Right lung (tissue), 2 donors: ENCODE measurements at regions not wholly inside any gene's neighbourhood (a gene's known extent, or its start where the extent isn't known, plus 50 kb on each side); places are given as distances from the start of the nearest gene placed in this dataset.
"Not testable (repeated sequence)": the region's sequence is repeated elsewhere in the genome, so short reads cannot be mapped to it uniquely, and the experiment has no call there.

Experiments
- DNase-seq, 2 donors: peaks; one replicate each; pipeline ENCODE4 v3.0.0-alpha.2; 2013

GRCh38 chr5:27451377-27451776, 413.0 kb upstream of the CDH9 start:
- no peak for DNase-seq

DNA sequence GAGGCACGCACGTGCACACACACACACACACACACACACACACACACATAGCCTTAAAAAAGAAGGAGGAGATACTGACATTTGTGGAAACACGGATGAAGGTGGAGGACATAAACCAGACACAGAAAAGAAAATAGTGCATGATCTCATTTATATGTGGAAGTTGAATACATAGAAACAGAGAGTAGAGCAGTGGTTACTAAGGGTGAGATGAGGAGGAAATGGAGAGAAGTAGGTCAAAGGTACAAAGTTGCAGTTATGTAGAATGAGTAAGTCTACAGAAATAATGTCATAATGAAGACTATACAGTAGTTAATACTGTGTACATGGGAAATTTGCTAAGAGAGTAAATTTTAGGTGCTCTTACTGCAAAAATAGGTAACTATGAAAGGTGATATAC, 412.2 kb upstream of the CDH9 start:
- DNase-seq = no peak

GRCh38 chr5:27439383-27439782, 401.0 kb upstream of the CDH9 start:
- DNase-seq = not testable (repeated sequence)

DNA sequence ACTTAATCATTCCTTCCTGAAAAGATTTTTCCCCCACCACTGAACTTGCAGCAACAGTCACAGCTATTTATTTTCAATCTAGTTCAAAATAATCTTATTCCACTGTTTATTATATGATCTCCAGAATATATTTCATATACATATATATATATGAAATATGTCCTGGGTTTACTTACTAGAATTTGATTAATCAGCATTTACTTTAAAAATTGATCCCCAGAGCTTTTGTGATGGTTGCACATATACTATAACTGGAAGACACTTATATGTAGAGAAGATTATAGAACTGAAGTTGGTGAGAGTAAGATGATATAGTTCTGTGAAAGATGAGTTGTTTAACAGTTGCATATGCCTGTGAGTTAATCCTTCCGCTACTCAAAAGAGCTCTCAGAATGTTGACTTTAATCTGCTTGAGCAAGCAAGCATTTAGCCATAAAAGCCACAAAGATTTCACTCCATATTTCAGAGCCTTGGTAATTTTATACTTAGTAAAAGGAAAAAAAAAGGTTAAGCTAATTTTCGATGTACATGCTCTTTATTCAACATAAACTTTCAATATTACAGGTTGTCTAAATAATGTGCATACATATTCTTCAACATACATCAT, 399.3 kb upstream of the CDH9 start:
- no peak for DNase-seq

GRCh38 chr5:27434335-27434734, 395.9 kb upstream of the CDH9 start:
- DNase-seq = no peak

DNA sequence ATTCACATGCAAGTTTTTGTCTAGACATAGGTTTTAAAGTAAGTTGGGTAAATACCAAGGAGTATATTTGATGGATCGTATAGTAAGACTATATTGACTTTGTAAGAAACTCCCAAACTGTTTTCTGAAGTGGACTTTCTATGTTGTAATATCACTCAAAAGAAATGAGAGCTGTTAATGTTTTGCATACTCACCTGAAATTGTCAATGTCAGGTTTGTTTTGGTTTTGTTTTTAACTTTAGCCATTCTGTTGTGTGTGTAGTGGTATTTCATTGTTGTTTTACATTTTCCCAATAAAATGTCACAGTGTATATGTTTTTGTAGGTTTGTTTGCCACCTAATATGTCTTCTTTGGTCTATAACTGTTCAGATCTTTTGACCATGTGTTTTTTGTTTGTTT, 375.7 kb upstream of the CDH9 start:
- DNase-seq = no peak

DNA sequence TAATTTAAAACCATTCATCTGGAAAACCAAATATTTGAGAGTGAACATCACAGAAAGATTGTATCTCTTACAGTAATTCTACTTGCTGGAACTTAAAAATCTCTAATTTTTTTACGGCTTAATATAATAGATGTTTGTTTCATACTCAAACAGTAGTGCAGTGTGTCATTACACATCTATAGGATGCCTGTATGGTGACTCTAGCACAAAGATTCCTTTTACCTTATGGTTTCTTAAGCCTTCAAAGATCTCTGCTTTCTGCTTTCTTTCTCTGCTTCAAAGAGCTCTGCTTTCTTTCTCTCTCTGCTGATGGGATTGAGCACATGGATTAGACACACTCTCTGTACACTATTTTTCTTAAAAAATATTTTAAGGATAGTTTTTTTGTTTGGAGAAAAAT, 374.0 kb upstream of the CDH9 start:
- DNase-seq = no peak

DNA sequence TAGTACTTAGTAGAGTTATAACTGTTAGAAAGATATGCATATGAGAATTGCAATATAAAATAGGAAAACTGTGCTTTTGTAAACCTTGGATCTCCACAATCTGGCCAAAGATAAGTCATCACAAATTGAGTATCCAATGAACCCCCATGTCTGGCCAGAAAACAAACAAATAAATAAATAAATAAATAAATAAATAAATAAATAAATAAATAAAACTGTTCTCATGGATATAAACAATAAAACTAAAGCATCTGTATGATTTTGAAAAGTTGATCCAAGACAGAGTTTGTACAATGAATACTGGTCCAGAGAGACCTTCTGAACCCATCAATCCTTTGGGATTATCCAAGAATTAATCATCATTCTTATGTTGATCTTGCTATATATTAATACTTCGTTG, 367.6 kb upstream of the CDH9 start:
- no peak for DNase-seq

GRCh38 chr5:27403243-27403882, 365.0 kb upstream of the CDH9 start:
- DNase-seq = no peak

- no peak for DNase-seq
Measured at GRCh38 chr5:27402828-27403227, 364.4 kb upstream of the CDH9 start.

- no peak for DNase-seq
Measured at GRCh38 chr5:27396998-27397397, 358.6 kb upstream of the CDH9 start.

DNA sequence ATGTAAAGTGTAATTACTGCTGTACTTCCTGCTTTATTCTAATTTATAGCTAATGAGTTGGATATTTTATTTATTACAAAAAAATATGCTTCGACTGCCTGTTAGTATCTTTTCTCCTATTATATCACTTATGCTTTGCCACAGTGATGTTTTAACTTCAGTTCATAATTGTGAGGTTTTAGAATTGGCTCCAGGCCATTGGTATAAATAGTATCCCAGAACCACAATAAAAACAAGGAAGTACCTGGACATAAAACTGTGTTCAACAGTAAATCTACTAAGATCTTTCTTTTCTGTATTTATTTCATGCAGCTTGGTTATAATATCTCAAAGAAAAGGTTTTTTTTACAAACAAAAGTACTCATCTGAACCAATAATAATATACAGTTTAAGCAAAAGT, 354.3 kb upstream of the CDH9 start:
- DNase-seq = no peak

DNA sequence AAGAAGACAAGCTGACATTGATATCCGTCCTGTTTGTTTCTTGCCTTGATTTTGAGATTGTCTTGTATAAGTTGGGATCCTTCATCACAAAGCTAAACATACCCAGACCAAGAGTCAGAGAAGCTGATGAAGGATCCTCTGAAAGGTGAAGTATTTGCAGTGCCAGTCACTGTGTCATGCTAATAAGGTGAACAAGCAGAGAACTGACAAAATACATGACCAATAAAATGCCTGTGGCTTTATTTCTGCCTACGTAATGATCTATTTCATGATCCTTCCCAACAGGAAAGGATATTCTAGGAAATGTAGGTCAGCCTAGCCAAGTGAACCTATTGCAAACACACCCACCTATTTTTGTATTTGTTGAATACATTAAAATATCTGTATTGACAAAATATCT, 351.3 kb upstream of the CDH9 start:
- no peak for DNase-seq

DNA sequence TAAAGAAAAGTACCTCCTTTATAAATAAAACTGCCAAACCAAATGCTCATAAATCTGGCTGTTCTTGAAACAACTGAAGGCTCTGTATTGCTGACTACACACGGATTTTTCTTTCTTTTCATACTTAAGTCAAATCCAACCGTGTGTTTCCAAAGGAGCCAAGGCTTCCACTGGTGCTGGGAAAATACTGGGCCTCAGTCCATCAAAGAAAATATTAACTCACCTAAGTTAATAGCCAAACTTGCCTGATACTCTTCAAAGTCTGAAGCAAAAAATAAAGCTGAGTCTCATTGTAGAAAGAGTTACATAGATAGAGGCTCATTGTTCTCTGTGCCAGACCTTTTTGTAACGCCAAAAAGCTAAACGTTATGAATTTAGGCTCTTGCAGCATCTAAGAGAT, 350.4 kb upstream of the CDH9 start:
- DNase-seq = no peak

DNA sequence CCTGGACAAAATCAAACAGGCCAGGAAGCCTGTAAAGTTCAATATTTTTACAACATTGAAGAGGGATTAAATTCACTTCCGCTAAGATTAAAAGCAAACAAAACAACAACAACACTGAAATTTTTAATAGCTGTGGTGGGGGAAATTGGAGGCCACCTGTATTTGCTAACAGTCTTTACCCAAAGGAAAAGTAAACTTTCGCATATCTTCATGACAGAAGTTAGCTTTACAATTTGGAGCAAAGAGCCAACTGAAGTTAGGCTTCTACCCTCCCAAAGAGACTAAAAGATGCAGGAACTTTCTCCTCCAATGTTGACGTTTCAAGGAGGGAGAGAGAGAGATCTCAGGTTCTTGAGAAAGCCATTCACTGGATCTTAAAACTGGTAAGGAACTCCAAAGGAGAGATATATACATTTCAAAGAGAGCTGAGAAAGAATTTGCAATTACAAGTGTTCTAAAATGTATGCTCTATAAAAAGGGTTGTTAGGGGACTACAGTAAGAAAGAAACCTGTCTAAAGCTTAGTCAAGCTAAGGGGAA, 349.2 kb upstream of the CDH9 start:
- DNase-seq = no peak

GRCh38 chr5:27381686-27382085, 343.3 kb upstream of the CDH9 start:
- no peak for DNase-seq

DNA sequence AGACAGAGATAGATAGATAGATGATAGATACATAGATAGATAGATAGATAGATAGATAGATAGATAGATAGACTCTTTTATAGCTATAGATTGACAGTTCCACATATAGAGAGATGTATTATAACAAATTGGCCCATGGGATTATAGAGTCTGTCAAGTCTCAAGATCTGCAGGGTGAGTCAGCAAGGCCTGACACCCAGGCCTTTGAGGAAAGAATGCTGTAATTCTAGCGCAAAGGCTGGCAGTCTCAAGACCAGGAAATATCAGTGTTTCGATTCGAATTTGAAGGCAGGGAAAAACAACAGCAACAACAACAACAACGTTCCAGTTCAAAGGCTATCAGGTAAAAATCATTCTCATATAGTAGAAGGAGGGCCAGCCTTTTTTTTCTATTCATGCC, 339.2 kb upstream of the CDH9 start:
- DNase-seq = no peak

- no peak for DNase-seq
Measured at GRCh38 chr5:27353970-27354369, 315.6 kb upstream of the CDH9 start.

DNA sequence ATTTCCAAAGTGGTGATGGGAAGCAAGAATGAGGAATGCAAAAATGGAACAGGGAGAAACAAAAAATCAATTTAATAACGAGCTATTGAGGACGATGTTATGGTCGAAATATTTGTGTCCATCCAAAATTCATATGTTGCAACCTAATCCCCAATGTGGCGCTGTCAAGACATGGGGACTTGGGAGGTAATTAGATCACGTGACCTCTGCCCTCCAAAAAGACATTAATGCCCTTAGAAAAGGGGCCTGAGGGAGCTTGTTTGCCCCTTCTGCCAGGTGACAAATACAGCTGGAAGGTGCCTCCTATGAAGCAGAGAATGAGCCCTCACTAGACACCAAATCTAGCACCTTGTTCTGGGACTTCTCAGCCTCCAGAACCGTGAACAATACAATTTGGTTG, 315.2 kb upstream of the CDH9 start:
- no peak for DNase-seq

DNA sequence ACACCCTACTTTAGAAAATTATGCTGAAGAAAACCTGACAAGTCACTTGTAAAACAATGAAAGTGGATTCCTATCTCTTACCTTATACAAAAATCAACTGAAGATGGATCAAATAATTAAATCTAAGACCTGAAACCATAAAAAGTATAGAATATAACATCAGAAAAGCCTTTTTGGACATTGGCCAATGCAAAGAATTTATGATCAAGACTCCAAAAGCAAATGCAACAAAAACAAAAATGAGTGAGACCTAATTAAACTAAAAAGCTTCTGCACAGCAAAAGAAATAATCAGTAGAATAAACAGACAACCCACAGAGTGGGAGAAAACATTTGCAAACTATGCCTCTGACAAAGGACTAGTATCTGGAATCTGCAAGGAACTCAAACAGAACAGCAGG, 303.0 kb upstream of the CDH9 start:
- no peak for DNase-seq

GRCh38 chr5:27336817-27337216, 298.4 kb upstream of the CDH9 start:
- no peak for DNase-seq

GRCh38 chr5:27328480-27328879, 290.1 kb upstream of the CDH9 start:
- DNase-seq = no peak

DNA sequence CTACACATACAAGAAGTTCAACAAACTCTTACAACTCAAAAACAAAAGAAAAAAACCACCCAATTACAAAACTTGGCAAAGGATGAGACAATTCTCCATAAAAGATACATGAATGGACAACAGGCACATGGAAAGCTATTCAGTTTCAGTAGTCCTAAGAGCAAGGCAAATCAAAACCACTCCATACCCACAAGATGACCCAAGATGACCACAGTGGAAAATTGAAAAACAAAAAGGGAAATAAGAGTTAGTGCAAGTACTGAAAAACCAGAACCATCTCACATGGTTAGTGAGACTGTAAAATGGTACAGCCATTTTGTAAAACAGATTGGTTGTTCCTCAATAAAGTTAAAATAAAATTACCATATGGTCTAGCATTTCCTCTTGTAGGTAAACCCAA, 287.1 kb upstream of the CDH9 start:
- no peak for DNase-seq

DNA sequence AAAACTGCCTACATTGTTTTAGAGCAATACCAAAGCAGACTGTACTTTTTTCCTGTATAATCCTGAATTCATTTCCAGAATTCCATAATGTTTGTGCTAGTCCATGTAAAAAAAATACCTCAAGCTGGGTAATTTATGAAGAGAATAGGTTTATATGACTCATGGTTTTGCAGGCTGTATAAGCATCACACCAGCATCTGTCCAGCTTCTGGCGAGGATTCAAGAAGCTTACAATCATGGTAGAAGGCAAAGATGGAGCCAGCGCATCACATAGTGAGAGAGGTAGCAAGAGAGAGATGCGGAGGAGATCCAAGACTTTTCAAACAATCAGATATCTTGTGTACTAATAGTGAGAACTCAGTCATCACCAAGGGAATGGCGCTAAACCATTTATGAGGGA, 280.3 kb upstream of the CDH9 start:
- DNase-seq = no peak
